DND-41 (cell line): ENCODE measurements at regions not wholly inside any gene's neighbourhood (a gene's known extent, or its start where the extent isn't known, plus 50 kb on each side); places are given as distances from the start of the nearest gene placed in this dataset.

ENCODE experiments used
- EZH2 ChIP-seq: IDR thresholded peaks from 3 replicates; pipeline ENCODE4 v1.6.1; 2012; ENCODE audit warnings: borderline replicate concordance, low read depth, mild to moderate bottlenecking, moderate library complexity, low read length, inconsistent platforms; ENCODE audit not compliant: severe bottlenecking
- TF ChIP-seq, protein P1 (sequence below): IDR thresholded peaks from 2 replicates; pipeline ENCODE4 v1.5.1; 2012; ENCODE audit warnings: borderline replicate concordance, low read length, moderate library complexity, mild to moderate bottlenecking; ENCODE audit not compliant: poor library complexity, severe bottlenecking; ENCODE audit errors: extremely low read depth

DNA sequence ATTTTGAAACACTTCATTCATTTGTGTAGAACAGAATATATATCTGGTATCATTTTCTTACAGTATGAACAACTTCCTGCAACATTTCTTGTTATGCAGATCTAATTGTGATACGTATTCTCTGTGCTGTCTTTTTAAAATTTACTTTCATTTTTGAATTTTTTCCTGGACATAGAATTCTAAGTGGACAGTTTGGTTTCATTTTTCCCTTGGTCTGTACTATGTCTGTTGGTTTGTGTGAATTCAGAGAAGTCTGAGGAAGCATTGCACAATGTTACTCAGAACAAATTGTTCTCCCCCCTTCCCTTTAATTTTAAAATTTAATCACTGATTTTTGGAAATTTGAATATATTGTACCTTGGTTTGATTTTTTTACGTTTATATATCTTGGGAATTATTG, 352.5 kb upstream of the PCDH20 start:
- TF ChIP-seq, protein P1, sequence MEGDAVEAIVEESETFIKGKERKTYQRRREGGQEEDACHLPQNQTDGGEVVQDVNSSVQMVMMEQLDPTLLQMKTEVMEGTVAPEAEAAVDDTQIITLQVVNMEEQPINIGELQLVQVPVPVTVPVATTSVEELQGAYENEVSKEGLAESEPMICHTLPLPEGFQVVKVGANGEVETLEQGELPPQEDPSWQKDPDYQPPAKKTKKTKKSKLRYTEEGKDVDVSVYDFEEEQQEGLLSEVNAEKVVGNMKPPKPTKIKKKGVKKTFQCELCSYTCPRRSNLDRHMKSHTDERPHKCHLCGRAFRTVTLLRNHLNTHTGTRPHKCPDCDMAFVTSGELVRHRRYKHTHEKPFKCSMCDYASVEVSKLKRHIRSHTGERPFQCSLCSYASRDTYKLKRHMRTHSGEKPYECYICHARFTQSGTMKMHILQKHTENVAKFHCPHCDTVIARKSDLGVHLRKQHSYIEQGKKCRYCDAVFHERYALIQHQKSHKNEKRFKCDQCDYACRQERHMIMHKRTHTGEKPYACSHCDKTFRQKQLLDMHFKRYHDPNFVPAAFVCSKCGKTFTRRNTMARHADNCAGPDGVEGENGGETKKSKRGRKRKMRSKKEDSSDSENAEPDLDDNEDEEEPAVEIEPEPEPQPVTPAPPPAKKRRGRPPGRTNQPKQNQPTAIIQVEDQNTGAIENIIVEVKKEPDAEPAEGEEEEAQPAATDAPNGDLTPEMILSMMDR = no peak
- TF ChIP-seq EZH2 = no peak
